K562 (cell line): ENCODE measurements at regions not wholly inside any gene's neighbourhood (a gene's known extent, or its start where the extent isn't known, plus 50 kb on each side); places are given as distances from the start of the nearest gene placed in this dataset.

Experiments
- ATAC-seq: fragments of 200-7000 bp; cut with Tn5 transposase; 3 replicates; pipeline ENCODE4 v1.9.1; 2020; ENCODE audit warnings: moderate library complexity
- BruUV-seq: library from RNA; stranded (reverse); fragments of 400-500 nt; replicated peaks from 2 replicates; lab custom pipeline; 2021; lab: Mats Ljungman, UMichigan
- CTCF ChIA-PET: fragments of 300-600 bp; formaldehyde crosslinking; extraction: SDS; loops from one replicate; lab custom pipeline; 2021; ENCODE audit warnings: low intra/inter-chr PET ratio; lab: Yijun Ruan, JAX
- POLR2A ChIA-PET: fragments of 300-600, 350-650 bp; sonication (Branson Sonifier 250); formaldehyde crosslinking; extraction: SDS; loops from one replicate; lab custom pipeline; 2021; ENCODE audit warnings: antibody characterized with exemption, inconsistent platforms; lab: Yijun Ruan, JAX
- DNase-seq, 4 experiments: peaks; one replicate each; pipeline versions ENCODE4 v3.0.0 to v3.0.0-alpha.2; 2011 to 2018; ENCODE audit warnings: low spot score in 3 of 4, mixed read lengths in 3 of 4; ENCODE audit errors: extremely low read depth in 1 of 4
- FAIRE-seq: peaks from 2 replicates; lab custom pipeline; 2011; peaks lifted over from hg19 to GRCh38; lab: Jason Lieb, UNC
- H2AFZ ChIP-seq: 2 replicates; pipeline ENCODE4 v1.6.0; 2011; ENCODE audit warnings: low read depth, low read length, control low read depth, inconsistent platforms
- H3K27ac ChIP-seq: fragments of 200-600 bp; 3 replicates; pipeline ENCODE4 v1.8.0; 2011; ENCODE audit warnings: low read depth, mild to moderate bottlenecking, control low read depth, inconsistent platforms, low read length, moderate library complexity, mixed read lengths; ENCODE audit errors: extremely low read depth
- H3K27me3 ChIP-seq, 2 experiments: fragments of 300-600 bp in 1 of 2; 2 replicates in 1 of 2; 3 replicates in 1 of 2; pipeline versions ENCODE4 v1.6.0 to v1.8.0; 2011; ENCODE audit warnings: inconsistent platforms in 2 of 2, low read length in 2 of 2, mild to moderate bottlenecking in 1 of 2, mixed read lengths in 1 of 2, moderate library complexity in 1 of 2; ENCODE audit not compliant: control insufficient read depth in 2 of 2, insufficient read depth in 2 of 2
- H3K36me3 ChIP-seq: fragments of 300-600 bp; 3 replicates; pipeline ENCODE4 v1.8.0; 2011; ENCODE audit warnings: mild to moderate bottlenecking, low read length, inconsistent platforms; ENCODE audit not compliant: control insufficient read depth, insufficient read depth
- H3K4me1 ChIP-seq, 2 experiments: fragments of 200-600 bp in 1 of 2; replicated peaks in 1 of 2; 2 replicates in 1 of 2; 3 replicates in 1 of 2; pipeline versions ENCODE4 v1.5.1 to v1.8.0; 2011; ENCODE audit warnings: inconsistent platforms in 2 of 2, low read length in 2 of 2, mild to moderate bottlenecking in 1 of 2, mixed read lengths in 1 of 2, moderate library complexity in 1 of 2; ENCODE audit not compliant: control insufficient read depth in 2 of 2, insufficient read depth in 2 of 2
- H3K4me2 ChIP-seq: 2 replicates; pipeline ENCODE4 v1.6.1; 2011; ENCODE audit warnings: low read length, control low read depth, inconsistent platforms, mixed read lengths; ENCODE audit not compliant: insufficient read depth
- H3K4me3 ChIP-seq: fragments of 200-600 bp; sonication (generic), shearing (Covaris generic); 2 replicates; pipeline ENCODE4 v1.5.1; 2016; ENCODE audit warnings: control low read depth, inconsistent platforms
- H3K79me2 ChIP-seq: fragments of 200-600 bp; 3 replicates; pipeline ENCODE4 v1.8.0; 2011; ENCODE audit warnings: low read length, inconsistent platforms; ENCODE audit not compliant: control insufficient read depth, insufficient read depth
- H3K9ac ChIP-seq, 2 experiments: 2 replicates each; pipeline versions ENCODE4 v1.6.0 to v1.6.1; 2011; ENCODE audit warnings: low read depth in 2 of 2, low read length in 2 of 2, control low read depth in 1 of 2, inconsistent platforms in 1 of 2, mild to moderate bottlenecking in 1 of 2, mixed read lengths in 1 of 2; ENCODE audit not compliant: insufficient read depth in 1 of 2
- H3K9me1 ChIP-seq: one replicate; pipeline ENCODE4 v1.6.0; 2011; ENCODE audit warnings: inconsistent platforms, mild to moderate bottlenecking, low read length, moderate library complexity; ENCODE audit not compliant: control insufficient read depth, insufficient read depth
- H3K9me3 ChIP-seq: replicated peaks from 2 replicates; pipeline ENCODE4 v1.5.1; 2011; ENCODE audit warnings: low read depth, low read length, inconsistent platforms; ENCODE audit not compliant: control insufficient read depth, insufficient read depth
- H4K20me1 ChIP-seq: replicated peaks from 2 replicates; pipeline ENCODE4 v1.6.1; 2011; ENCODE audit warnings: low read length, inconsistent platforms, mixed read lengths; ENCODE audit not compliant: control insufficient read depth, insufficient read depth
- BRCA1 ChIP-seq, 2 experiments: fragments of 450-650 bp in 1 of 2; sonication (generic) in 1 of 2; formaldehyde crosslinking in 1 of 2; IDR thresholded peaks; 2 replicates each; pipeline versions ENCODE4 v1.5.0 to v1.6.1; 2017 to 2020; ENCODE audit warnings: mild to moderate bottlenecking in 1 of 2, missing genetic modification reagents in 1 of 2
- CTCF ChIP-seq, 3 experiments: IDR thresholded peaks in 2 of 3; conservative IDR thresholded peaks in 1 of 3; 2 replicates each; pipeline ENCODE4 v1.5.1; 2011 to 2012; ENCODE audit warnings: low read length in 3 of 3, mild to moderate bottlenecking in 3 of 3, control low read depth in 2 of 3, improper control_type of control experiment in 1 of 3, inconsistent platforms in 1 of 3, low read depth in 1 of 3, mixed read lengths in 1 of 3, moderate library complexity in 1 of 3; ENCODE audit not compliant: insufficient read depth in 2 of 3
- KDM2B ChIP-seq: fragments of 250-450 bp; sonication (Bioruptor Pico); IDR thresholded peaks from 2 replicates; pipeline ENCODE4 v1.8.0; 2021; ENCODE audit warnings: mild to moderate bottlenecking, moderate library complexity
- KLF16 ChIP-seq: IDR thresholded peaks from 2 replicates; pipeline ENCODE4 v1.6.1; 2016; ENCODE audit warnings: antibody characterized with exemption
- RAD21 ChIP-seq, 2 experiments: fragments of 250-450 bp in 1 of 2; fragments of 450-650 bp in 1 of 2; sonication (Bioruptor Pico) in 1 of 2; formaldehyde crosslinking in 1 of 2; IDR thresholded peaks in 1 of 2; conservative IDR thresholded peaks in 1 of 2; 2 replicates each; pipeline versions ENCODE4 v1.4.0 to v1.8.0; 2020 to 2022; ENCODE audit warnings: mild to moderate bottlenecking in 2 of 2, moderate library complexity in 1 of 2
- SMC3 ChIP-seq: conservative IDR thresholded peaks from 2 replicates; pipeline ENCODE4 v1.6.1; 2011; ENCODE audit warnings: low read depth, low read length, improper control_type of control experiment; ENCODE audit not compliant: insufficient read depth
- WGBS: fragments of 100-300 bp; shearing (Covaris generic); methylation state at CpG from one replicate; pipeline ENCODE4 v1.1.6; 2016; ENCODE audit warnings: low coverage, mixed read lengths; ENCODE audit not compliant: insufficient coverage; ENCODE audit errors: missing lambda C conversion rate; 5-methylcytosine and 5-hydroxymethylcytosine counted together
- in situ Hi-C: fragments of 300-500 bp; cut with MboI; formaldehyde crosslinking; loops from 4 replicates; pipeline ENCODE4 v1.15.0; 2018; ENCODE audit warnings: inconsistent platforms, mixed read lengths
- intact Hi-C: fragments of 100-400 bp; cut with micrococcal nuclease; formaldehyde crosslinking; loops from 2 replicates; pipeline ENCODE4 v1.14.2; 2022
- TF ChIP-seq, protein P1 (sequence below): IDR thresholded peaks from 2 replicates; pipeline ENCODE4 v1.6.1; 2011; ENCODE audit warnings: borderline replicate concordance, low read depth, mild to moderate bottlenecking, moderate library complexity, low read length; ENCODE audit not compliant: insufficient read depth, poor library complexity, severe bottlenecking
- TF ChIP-seq, protein P2 (sequence below): sonication (generic); formaldehyde crosslinking; IDR thresholded peaks from 2 replicates; pipeline ENCODE4 v1.8.0; 2022; ENCODE audit warnings: mild to moderate bottlenecking, missing genetic modification reagents

DNA sequence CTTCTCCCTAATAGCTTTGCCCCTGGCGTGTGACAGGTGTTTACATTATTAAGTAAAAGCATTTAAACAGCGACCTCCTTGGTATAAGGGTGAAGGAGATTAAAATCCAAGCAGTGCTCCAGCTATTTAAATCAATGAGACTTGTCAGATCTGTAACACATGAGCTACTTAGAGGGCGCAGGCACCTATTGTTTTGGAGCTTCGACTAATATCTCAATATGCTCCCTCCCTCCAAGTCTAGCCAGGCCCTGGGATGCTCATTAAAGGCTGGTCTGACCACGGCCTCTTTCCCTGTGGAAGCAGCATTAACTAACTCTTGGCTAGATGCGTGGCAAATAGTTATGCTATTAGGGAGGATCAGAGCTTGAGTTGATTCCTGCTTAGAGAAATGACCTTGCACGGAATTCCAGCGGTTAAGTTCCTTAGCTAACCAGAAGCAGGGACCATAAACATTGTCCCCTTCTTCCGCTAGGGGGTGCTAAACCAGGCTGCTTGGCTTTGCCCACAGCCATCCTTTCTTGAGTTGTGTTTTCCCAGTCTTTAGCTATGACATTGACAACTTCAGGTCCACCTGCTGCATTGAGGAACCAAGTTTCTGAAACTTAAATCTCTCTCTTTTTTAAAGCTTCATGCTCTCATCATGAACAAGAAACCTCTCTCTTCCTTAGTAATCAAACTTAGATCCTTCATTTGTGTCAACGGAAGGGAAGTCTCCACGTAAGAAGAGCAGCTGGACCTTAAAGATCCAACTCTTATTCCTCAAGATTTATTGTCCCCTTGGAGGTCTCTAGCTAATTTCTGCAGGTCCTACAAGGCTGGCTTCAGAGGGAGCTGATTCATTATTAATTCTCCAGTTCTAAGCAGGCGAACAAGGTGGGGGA, 80.7 kb upstream of the IGFBP7 start:
- Histone ChIP-seq H3K4me1 (peaks cover 0 to 8% of the 10 kb centered on the region in 2 experiments; a peak in 2 of 5 replicates), H3K9ac (no peak overlapping the region), H3K27me3 (peaks cover 7 to 11% of the 10 kb centered on the region in 2 experiments; a peak in 3 of 5 replicates), H3K4me3 (no peak overlapping the region), H2AFZ (no peak overlapping the region)
- no TSS peak for BruUV-seq
- intact Hi-C loops, result no loop called here
- peak in 1 of 2 experiments; percentile 22; a peak in 2 of 4 replicates for TF ChIP-seq RAD21 (CRISPR knock-in tag; conservative IDR thresholded peaks at IDR 0.05 in 1 of 2, IDR thresholded peaks at IDR 0.05 in 1 of 2)
- TF ChIP-seq, protein P1, sequence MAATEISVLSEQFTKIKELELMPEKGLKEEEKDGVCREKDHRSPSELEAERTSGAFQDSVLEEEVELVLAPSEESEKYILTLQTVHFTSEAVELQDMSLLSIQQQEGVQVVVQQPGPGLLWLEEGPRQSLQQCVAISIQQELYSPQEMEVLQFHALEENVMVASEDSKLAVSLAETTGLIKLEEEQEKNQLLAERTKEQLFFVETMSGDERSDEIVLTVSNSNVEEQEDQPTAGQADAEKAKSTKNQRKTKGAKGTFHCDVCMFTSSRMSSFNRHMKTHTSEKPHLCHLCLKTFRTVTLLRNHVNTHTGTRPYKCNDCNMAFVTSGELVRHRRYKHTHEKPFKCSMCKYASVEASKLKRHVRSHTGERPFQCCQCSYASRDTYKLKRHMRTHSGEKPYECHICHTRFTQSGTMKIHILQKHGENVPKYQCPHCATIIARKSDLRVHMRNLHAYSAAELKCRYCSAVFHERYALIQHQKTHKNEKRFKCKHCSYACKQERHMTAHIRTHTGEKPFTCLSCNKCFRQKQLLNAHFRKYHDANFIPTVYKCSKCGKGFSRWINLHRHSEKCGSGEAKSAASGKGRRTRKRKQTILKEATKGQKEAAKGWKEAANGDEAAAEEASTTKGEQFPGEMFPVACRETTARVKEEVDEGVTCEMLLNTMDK, result peak; percentile 61
- 0 out of 2 replicates have a peak, but pooled peaks have one; percentile 21 for TF ChIP-seq SMC3
- 0 out of 2 replicates have a peak, but pooled peaks have one; percentile 25 for TF ChIP-seq KLF16
- no peak for TF ChIP-seq BRCA1 (IDR thresholded peaks at IDR 0.05)
- no peak for TF ChIP-seq BRCA1 (CRISPR knock-in tag; IDR thresholded peaks at IDR 0.05)
- peak; percentile 58 to 79 (median 61) for TF ChIP-seq CTCF (IDR thresholded peaks at IDR 0.05 in 2 of 3, conservative IDR thresholded peaks at IDR 0.05 in 1 of 3; ENCODE audit: insufficient read depth in 2 of 3, low read depth in 1 of 3, low read length in 3 of 3)
- TF ChIP-seq KDM2B (CRISPR knock-in tag), result no peak
- TF ChIP-seq, protein P2, sequence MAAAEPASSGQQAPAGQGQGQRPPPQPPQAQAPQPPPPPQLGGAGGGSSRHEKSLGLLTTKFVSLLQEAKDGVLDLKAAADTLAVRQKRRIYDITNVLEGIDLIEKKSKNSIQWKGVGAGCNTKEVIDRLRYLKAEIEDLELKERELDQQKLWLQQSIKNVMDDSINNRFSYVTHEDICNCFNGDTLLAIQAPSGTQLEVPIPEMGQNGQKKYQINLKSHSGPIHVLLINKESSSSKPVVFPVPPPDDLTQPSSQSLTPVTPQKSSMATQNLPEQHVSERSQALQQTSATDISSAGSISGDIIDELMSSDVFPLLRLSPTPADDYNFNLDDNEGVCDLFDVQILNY (CRISPR knock-in tag), result no peak
- TF ChIP-seq, all 486 proteins: peak for 5
- Histone ChIP-seq H3K36me3 (no peaks in the 10 kb centered on the region), H3K4me2 (no peak overlapping the region), H4K20me1 (no peaks in the 10 kb centered on the region), H3K27ac (no peak overlapping the region), H3K9me3 (no peaks in the 10 kb centered on the region), H3K9me1 (no peaks in the 10 kb centered on the region), H3K79me2 (no peaks in the 10 kb centered on the region)
- ChIA-PET CTCF (no interaction called here), POLR2A (interaction anchor here (0.6 to 0.7 kb wide), 3 partner anchors 9 to 351 kb away, joined by 3 to 7 read pairs (median 3); no protein-coding TSS in a partner anchor)
- FAIRE-seq (no peak), DNase-seq (peak; percentile 50 to 70 (median 60)), ATAC-seq (peak; percentile 87)
- in situ Hi-C loops, result no loop called here
- 5% methylated on average over 12 of the region's 12 CpGs for WGBS
